ENCODE measurements at regions not wholly inside any gene's neighbourhood (a gene's known extent, or its start where the extent isn't known, plus 50 kb on each side); places are given as distances from the start of the nearest gene placed in this dataset.
"Not testable (repeated sequence)": the region's sequence is repeated elsewhere in the genome, so short reads cannot be mapped to it uniquely, and the experiment has no call there.

DNA sequence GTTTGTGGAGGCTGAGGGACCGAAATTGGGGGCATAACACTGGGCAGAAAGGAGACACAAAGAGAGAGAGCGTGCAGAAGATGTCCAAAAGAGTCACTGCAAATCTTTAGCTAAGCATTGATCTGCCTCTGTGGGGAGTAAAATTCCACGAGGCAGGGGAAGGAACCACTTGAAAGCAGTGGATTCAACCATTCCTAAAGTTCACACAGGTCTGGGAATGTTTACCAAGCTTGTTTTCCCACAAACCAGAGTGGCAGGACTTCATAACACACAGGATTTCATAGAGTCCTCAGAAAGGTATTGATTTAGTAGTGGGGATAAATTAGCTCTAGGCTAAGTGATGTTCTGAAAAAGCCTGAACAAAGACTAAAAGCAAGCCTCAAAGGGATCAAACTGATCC is 66.1 kb upstream of the RPL38 start:
- WGBS, 3 donors, result 54 to 67% (median 65%) methylated on average over 3 of the region's 3 CpGs
- intact Hi-C loops (cut with DNase I), result no loop called here
- no peak for ATAC-seq

DNA sequence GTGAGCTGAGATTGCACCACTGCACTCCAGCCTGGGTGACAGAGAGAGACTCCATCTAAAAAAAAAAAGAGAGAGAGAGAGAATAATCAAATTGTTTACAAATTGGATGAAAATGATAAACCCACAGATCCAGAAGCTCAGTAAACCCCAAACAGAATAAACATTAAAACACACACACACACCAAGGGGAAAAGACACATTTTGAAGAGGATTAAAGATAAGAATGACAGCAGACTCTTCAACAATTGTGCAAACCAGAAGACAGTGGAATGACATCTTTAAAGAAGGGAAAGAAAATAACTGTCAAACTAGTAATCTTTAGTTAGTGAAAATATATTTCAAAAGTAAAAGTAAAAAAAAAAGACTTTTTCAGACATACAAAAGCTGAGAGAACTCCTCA is 64.4 kb upstream of the RPL38 start:
- TF ChIP-seq, protein P1, sequence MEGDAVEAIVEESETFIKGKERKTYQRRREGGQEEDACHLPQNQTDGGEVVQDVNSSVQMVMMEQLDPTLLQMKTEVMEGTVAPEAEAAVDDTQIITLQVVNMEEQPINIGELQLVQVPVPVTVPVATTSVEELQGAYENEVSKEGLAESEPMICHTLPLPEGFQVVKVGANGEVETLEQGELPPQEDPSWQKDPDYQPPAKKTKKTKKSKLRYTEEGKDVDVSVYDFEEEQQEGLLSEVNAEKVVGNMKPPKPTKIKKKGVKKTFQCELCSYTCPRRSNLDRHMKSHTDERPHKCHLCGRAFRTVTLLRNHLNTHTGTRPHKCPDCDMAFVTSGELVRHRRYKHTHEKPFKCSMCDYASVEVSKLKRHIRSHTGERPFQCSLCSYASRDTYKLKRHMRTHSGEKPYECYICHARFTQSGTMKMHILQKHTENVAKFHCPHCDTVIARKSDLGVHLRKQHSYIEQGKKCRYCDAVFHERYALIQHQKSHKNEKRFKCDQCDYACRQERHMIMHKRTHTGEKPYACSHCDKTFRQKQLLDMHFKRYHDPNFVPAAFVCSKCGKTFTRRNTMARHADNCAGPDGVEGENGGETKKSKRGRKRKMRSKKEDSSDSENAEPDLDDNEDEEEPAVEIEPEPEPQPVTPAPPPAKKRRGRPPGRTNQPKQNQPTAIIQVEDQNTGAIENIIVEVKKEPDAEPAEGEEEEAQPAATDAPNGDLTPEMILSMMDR (IDR thresholded peaks at IDR 0.05), result no peak
- peaks cover 2 to 15% (median 3%) of the 10 kb centered on the region in 3 donors for H3K27me3 ChIP-seq (ENCODE audit: insufficient read depth in 3 of 3, low read length in 2 of 3)
- intact Hi-C loops (cut with DNase I), result no loop called here
- DNase-seq, result no peak
- no peak overlapping the region for H3K27ac ChIP-seq
- ATAC-seq, result no peak
- no peaks in the 10 kb centered on the region for H3K36me3 ChIP-seq (ENCODE audit: insufficient read depth in 1 of 2, low read depth in 1 of 2)
- no peaks in the 10 kb centered on the region for H3K4me1 ChIP-seq
- no peak overlapping the region for H3K4me3 ChIP-seq
- H3K9me3 ChIP-seq, result peaks cover 25% of the 10 kb centered on the region

More for the DNA sequence above, 66.1 kb upstream of the RPL38 start:
- H3K36me3 ChIP-seq (ENCODE audit: insufficient read depth in 1 of 2, low read depth in 1 of 2), result no peaks in the 10 kb centered on the region
- H3K4me1 ChIP-seq, result no peaks in the 10 kb centered on the region
- H3K9me3 ChIP-seq, result peaks cover 8% of the 10 kb centered on the region
- H3K4me3 ChIP-seq, result no peak overlapping the region
- H3K27ac ChIP-seq, result no peak overlapping the region
- no peak for DNase-seq
- H3K27me3 ChIP-seq (ENCODE audit: insufficient read depth in 3 of 3, low read length in 2 of 3), result peaks cover 2 to 24% (median 3%) of the 10 kb centered on the region in 3 donors
- TF ChIP-seq, protein P1 (IDR thresholded peaks at IDR 0.05), result no peak

DNA sequence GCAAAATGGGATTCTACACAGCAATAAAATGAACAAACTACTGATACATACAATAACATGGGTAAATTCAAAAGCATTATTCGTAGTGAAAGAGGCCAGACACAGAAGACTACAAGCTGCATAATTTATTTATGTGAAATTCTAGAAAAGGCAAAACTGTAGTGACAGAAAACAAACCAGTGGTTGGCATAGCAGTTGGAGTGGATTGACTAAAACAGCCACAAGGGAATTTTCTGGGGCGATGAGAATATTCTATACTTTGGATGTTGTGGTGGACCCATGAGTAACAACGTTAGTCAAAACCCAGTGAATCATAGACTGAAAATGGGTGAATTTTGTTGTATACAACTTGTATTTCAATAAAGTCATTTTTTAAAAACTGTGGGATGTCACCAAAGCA is 63.2 kb upstream of the RPL38 start:
- H3K9me3 ChIP-seq, result peaks cover 27% of the 10 kb centered on the region
- DNase-seq (no peak), ATAC-seq (no peak)
- H3K27me3 ChIP-seq (ENCODE audit: insufficient read depth in 3 of 3, low read length in 2 of 3), result peaks cover 0 to 3% (median 0%) of the 10 kb centered on the region in 3 donors
- TF ChIP-seq, protein P1 (IDR thresholded peaks at IDR 0.05), result no peak
- no peaks in the 10 kb centered on the region for H3K36me3 ChIP-seq (ENCODE audit: insufficient read depth in 1 of 2, low read depth in 1 of 2)
- no peak overlapping the region for H3K4me3 ChIP-seq
- WGBS, 3 donors, result 76 to 90% (median 81%) methylated on average over 3 of the region's 3 CpGs
- H3K27ac ChIP-seq, result no peak overlapping the region
- H3K4me1 ChIP-seq, result no peaks in the 10 kb centered on the region
- intact Hi-C loops (cut with DNase I), result no loop called here

DNA sequence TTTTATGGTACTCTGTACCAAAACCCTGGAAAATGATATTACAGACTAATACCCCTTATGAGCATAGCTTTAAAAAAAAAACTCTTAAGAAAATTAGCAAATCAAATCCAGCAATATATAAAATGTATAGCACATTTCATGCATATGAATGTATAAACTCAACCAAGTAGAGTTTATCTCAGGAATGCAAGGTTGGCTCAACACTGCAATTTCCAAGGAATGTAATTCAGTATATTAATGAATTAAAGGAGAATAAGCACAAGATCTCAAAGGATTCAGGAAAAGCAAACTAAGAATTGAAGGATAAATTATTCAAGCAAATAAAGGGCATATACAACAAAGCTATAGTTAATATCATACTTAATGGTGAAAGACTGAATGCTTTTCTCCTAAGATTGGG is 61.9 kb upstream of the RPL38 start:
- H3K36me3 ChIP-seq (ENCODE audit: insufficient read depth in 1 of 2, low read depth in 1 of 2), result no peaks in the 10 kb centered on the region
- no peak overlapping the region for H3K27ac ChIP-seq
- no peaks in the 10 kb centered on the region for H3K4me1 ChIP-seq
- peaks cover 27% of the 10 kb centered on the region for H3K9me3 ChIP-seq
- intact Hi-C loops (cut with DNase I), result no loop called here
- ATAC-seq (no peak), DNase-seq (no peak)
- H3K4me3 ChIP-seq, result no peak overlapping the region
- peaks cover 0 to 5% (median 2%) of the 10 kb centered on the region in 3 donors for H3K27me3 ChIP-seq (ENCODE audit: insufficient read depth in 3 of 3, low read length in 2 of 3)
- TF ChIP-seq, protein P1 (IDR thresholded peaks at IDR 0.05), result no peak

DNA sequence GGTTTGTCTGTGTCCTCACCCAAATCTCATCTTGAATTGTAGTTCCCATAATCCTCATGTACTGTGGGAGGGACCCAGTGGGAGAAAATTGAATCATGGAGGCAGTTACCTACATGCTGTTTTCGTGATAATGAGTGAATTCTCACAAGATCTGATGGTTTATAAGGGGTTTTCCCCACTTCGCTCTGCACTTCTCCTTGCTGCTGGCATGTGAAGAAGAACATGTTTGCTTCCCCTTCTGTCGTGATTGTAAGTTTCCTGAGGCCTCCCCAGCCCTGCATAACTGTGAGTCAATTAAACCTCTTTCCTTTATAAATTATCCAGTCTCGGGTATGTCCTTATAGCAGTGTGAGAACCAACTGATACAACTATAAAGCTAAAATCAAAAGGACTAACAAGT is 60.2 kb upstream of the RPL38 start:
- DNase-seq; H3K27me3 ChIP-seq (ENCODE audit: insufficient read depth in 3 of 3, low read length in 2 of 3); H3K36me3 ChIP-seq (ENCODE audit: insufficient read depth in 1 of 2, low read depth in 1 of 2); H3K27ac ChIP-seq; H3K4me1 ChIP-seq; intact Hi-C loops (cut with DNase I); ATAC-seq; H3K4me3 ChIP-seq: not testable (repeated sequence)
- 80 to 83% (median 82%) methylated on average over 4 of the region's 4 CpGs for WGBS, 3 donors
- H3K9me3 ChIP-seq, result peaks cover 27% of the 10 kb centered on the region

Data from psoas muscle (tissue), 7 donors.